ENCODE measurements at regions not wholly inside any gene's neighbourhood (a gene's known extent, or its start where the extent isn't known, plus 50 kb on each side); places are given as distances from the start of the nearest gene placed in this dataset.

GRCh38 chr18:75753753-75754152, 326.2 kb upstream of the SMIM21 start:
- H3F3A ChIP-seq (replicated peaks; ENCODE audit: low read depth): no peaks in the 10 kb centered on the region
- DNase-seq (ENCODE audit: low spot score) (no peak), ATAC-seq (no peak)
- H3K36me3 ChIP-seq (ENCODE audit: insufficient read depth): no peaks in the 10 kb centered on the region
- Mint-ChIP-seq H3K4me1 (no peaks in the 10 kb centered on the region), H3K27ac (no peak overlapping the region), H3K9me3 (peaks cover 3% of the 10 kb centered on the region; the same call in 2 of the 3 replicates), H3K36me3 (ENCODE audit: low read depth) (no peaks in the 10 kb centered on the region; the same call in 2 of the 3 replicates), H3K27me3 (ENCODE audit: insufficient read depth, low read depth, poor library complexity) (peaks cover 5% of the 10 kb centered on the region), H3K4me3 (no peak overlapping the region)
- H3K4me1 ChIP-seq (ENCODE audit: insufficient read depth): no peaks in the 10 kb centered on the region
- H3K79me2 ChIP-seq (replicated peaks; ENCODE audit: insufficient read depth): no peaks in the 10 kb centered on the region
- 0 out of 2 replicates have a peak, but pooled peaks cover 8% of the 10 kb centered on the region for H3K9me2 ChIP-seq (ENCODE audit: insufficient read depth)
- H3K4me3 ChIP-seq: no peak overlapping the region
- H3K27ac ChIP-seq (ENCODE audit: low read depth): no peak overlapping the region
- H3K4me2 ChIP-seq: no peak overlapping the region
- TF ChIP-seq ETS1 (IDR thresholded peaks at IDR 0.05) (no peak), ZNF331 (CRISPR knock-in tag; IDR thresholded peaks at IDR 0.05; ENCODE audit: low read depth) (no peak), STAT1 (IDR thresholded peaks at IDR 0.05; ENCODE audit: unreplicated experiment) (no peak), CTCF (conservative IDR thresholded peaks at IDR 0.05; ENCODE audit: low read depth in 2 of 2) (no peak), JUNB (IDR thresholded peaks at IDR 0.05; ENCODE audit: unreplicated experiment) (no peak), NANOG (IDR thresholded peaks at IDR 0.05; ENCODE audit: borderline replicate concordance) (no peak), ZNF114 (CRISPR knock-in tag; IDR thresholded peaks at IDR 0.05) (no peak), CREB1 (CRISPR knock-in tag; IDR thresholded peaks at IDR 0.05; ENCODE audit: low read depth) (no peak), POLR2AphosphoS5 (IDR thresholded peaks at IDR 0.05; ENCODE audit: low read depth) (no peak), EZH2 (IDR thresholded peaks at IDR 0.05; ENCODE audit: low read depth, unreplicated experiment) (no peak), EZH2phosphoT487 (IDR thresholded peaks at IDR 0.05; ENCODE audit: unreplicated experiment) (no peak)
- TF ChIP-seq, protein P1, sequence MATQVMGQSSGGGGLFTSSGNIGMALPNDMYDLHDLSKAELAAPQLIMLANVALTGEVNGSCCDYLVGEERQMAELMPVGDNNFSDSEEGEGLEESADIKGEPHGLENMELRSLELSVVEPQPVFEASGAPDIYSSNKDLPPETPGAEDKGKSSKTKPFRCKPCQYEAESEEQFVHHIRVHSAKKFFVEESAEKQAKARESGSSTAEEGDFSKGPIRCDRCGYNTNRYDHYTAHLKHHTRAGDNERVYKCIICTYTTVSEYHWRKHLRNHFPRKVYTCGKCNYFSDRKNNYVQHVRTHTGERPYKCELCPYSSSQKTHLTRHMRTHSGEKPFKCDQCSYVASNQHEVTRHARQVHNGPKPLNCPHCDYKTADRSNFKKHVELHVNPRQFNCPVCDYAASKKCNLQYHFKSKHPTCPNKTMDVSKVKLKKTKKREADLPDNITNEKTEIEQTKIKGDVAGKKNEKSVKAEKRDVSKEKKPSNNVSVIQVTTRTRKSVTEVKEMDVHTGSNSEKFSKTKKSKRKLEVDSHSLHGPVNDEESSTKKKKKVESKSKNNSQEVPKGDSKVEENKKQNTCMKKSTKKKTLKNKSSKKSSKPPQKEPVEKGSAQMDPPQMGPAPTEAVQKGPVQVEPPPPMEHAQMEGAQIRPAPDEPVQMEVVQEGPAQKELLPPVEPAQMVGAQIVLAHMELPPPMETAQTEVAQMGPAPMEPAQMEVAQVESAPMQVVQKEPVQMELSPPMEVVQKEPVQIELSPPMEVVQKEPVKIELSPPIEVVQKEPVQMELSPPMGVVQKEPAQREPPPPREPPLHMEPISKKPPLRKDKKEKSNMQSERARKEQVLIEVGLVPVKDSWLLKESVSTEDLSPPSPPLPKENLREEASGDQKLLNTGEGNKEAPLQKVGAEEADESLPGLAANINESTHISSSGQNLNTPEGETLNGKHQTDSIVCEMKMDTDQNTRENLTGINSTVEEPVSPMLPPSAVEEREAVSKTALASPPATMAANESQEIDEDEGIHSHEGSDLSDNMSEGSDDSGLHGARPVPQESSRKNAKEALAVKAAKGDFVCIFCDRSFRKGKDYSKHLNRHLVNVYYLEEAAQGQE (IDR thresholded peaks at IDR 0.05; ENCODE audit: unreplicated experiment): no peak
- TF ChIP-seq, protein P2, sequence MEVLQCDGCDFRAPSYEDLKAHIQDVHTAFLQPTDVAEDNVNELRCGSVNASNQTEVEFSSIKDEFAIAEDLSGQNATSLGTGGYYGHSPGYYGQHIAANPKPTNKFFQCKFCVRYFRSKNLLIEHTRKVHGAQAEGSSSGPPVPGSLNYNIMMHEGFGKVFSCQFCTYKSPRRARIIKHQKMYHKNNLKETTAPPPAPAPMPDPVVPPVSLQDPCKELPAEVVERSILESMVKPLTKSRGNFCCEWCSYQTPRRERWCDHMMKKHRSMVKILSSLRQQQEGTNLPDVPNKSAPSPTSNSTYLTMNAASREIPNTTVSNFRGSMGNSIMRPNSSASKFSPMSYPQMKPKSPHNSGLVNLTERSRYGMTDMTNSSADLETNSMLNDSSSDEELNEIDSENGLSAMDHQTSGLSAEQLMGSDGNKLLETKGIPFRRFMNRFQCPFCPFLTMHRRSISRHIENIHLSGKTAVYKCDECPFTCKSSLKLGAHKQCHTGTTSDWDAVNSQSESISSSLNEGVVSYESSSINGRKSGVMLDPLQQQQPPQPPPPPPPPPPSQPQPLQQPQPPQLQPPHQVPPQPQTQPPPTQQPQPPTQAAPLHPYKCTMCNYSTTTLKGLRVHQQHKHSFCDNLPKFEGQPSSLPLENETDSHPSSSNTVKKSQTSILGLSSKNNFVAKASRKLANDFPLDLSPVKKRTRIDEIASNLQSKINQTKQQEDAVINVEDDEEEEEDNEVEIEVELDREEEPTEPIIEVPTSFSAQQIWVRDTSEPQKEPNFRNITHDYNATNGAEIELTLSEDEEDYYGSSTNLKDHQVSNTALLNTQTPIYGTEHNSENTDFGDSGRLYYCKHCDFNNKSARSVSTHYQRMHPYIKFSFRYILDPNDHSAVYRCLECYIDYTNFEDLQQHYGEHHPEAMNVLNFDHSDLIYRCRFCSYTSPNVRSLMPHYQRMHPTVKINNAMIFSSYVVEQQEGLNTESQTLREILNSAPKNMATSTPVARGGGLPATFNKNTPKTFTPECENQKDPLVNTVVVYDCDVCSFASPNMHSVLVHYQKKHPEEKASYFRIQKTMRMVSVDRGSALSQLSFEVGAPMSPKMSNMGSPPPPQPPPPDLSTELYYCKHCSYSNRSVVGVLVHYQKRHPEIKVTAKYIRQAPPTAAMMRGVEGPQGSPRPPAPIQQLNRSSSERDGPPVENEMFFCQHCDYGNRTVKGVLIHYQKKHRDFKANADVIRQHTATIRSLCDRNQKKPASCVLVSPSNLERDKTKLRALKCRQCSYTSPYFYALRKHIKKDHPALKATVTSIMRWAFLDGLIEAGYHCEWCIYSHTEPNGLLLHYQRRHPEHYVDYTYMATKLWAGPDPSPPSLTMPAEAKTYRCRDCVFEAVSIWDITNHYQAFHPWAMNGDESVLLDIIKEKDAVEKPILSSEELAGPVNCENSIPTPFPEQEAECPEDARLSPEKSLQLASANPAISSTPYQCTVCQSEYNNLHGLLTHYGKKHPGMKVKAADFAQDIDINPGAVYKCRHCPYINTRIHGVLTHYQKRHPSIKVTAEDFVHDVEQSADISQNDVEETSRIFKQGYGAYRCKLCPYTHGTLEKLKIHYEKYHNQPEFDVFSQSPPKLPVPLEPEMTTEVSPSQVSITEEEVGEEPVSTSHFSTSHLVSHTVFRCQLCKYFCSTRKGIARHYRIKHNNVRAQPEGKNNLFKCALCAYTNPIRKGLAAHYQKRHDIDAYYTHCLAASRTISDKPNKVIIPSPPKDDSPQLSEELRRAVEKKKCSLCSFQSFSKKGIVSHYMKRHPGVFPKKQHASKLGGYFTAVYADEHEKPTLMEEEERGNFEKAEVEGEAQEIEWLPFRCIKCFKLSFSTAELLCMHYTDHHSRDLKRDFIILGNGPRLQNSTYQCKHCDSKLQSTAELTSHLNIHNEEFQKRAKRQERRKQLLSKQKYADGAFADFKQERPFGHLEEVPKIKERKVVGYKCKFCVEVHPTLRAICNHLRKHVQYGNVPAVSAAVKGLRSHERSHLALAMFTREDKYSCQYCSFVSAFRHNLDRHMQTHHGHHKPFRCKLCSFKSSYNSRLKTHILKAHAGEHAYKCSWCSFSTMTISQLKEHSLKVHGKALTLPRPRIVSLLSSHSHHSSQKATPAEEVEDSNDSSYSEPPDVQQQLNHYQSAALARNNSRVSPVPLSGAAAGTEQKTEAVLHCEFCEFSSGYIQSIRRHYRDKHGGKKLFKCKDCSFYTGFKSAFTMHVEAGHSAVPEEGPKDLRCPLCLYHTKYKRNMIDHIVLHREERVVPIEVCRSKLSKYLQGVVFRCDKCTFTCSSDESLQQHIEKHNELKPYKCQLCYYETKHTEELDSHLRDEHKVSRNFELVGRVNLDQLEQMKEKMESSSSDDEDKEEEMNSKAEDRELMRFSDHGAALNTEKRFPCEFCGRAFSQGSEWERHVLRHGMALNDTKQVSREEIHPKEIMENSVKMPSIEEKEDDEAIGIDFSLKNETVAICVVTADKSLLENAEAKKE (CRISPR knock-in tag; IDR thresholded peaks at IDR 0.05): no peak
- no peaks in the 10 kb centered on the region for H4K20me1 ChIP-seq (replicated peaks; ENCODE audit: insufficient read depth)
- no peak overlapping the region for H2AFZ ChIP-seq
- H3K27me3 ChIP-seq (ENCODE audit: insufficient read depth): no peaks in the 10 kb centered on the region

Measured in GM23338 (cell line).